ENCODE measurements at regions not wholly inside any gene's neighbourhood (a gene's known extent, or its start where the extent isn't known, plus 50 kb on each side); places are given as distances from the start of the nearest gene placed in this dataset.

GRCh38 chr9:87338088-87338989, 159.3 kb upstream of the DAPK1 start:
- Histone ChIP-seq H3K36me3 (no peaks in the 10 kb centered on the region), H3K9me3 (no peaks in the 10 kb centered on the region), H3K4me1 (peaks cover 0 to 14% (median 9%) of the 10 kb centered on the region in 6 donors), H3K27ac (no peak overlapping the region), H3K4me3 (no peak overlapping the region), H3K27me3 (replicated peaks in 1 of 7) (peaks cover 0 to 32% (median 0%) of the 10 kb centered on the region in 7 donors)
- WGBS, 5 donors = 60 to 77% (median 74%) methylated on average over 13 of the region's 13 CpGs
- no peak for DNase-seq
- intact Hi-C loops (cut with DNase I; ENCODE audit: low total_unique reads) = loop anchor here (5.0 kb wide), 1 partner anchor 324 kb away; no protein-coding TSS in a partner anchor
- TF ChIP-seq CTCF (IDR thresholded peaks at IDR 0.05 in 8 of 11, conservative IDR thresholded peaks at IDR 0.05 in 3 of 11) (no peak), POLR2A (IDR thresholded peaks at IDR 0.05) (no peak), POLR2AphosphoS5 (IDR thresholded peaks at IDR 0.05) (no peak)

GRCh38 chr9:87340391-87340790, 157.3 kb upstream of the DAPK1 start:
- Histone ChIP-seq H3K4me1 (peaks cover 0 to 14% (median 9%) of the 10 kb centered on the region in 6 donors), H3K27ac (no peak overlapping the region), H3K27me3 (replicated peaks in 1 of 7) (peaks cover 0 to 32% (median 0%) of the 10 kb centered on the region in 7 donors), H3K36me3 (no peaks in the 10 kb centered on the region), H3K9me3 (no peaks in the 10 kb centered on the region), H3K4me3 (no peak overlapping the region)
- 75 to 94% (median 81%) methylated on average over 4 of the region's 4 CpGs for WGBS, 5 donors
- intact Hi-C loops (cut with DNase I; ENCODE audit: low total_unique reads) = no loop called here
- TF ChIP-seq CTCF (IDR thresholded peaks at IDR 0.05 in 8 of 11, conservative IDR thresholded peaks at IDR 0.05 in 3 of 11) (no peak), POLR2AphosphoS5 (IDR thresholded peaks at IDR 0.05) (no peak), POLR2A (IDR thresholded peaks at IDR 0.05) (no peak)
- DNase-seq = no peak

GRCh38 chr9:87342743-87343142, 154.9 kb upstream of the DAPK1 start:
- Histone ChIP-seq H3K36me3 (no peaks in the 10 kb centered on the region), H3K4me1 (peaks cover 0 to 1% (median 0%) of the 10 kb centered on the region in 6 donors), H3K9me3 (no peaks in the 10 kb centered on the region), H3K27me3 (replicated peaks in 1 of 7) (peaks cover 0 to 14% (median 0%) of the 10 kb centered on the region in 7 donors), H3K4me3 (no peak overlapping the region), H3K27ac (no peak overlapping the region)
- intact Hi-C loops (cut with DNase I; ENCODE audit: low total_unique reads) = no loop called here
- TF ChIP-seq POLR2A (IDR thresholded peaks at IDR 0.05) (no peak), CTCF (IDR thresholded peaks at IDR 0.05 in 8 of 11, conservative IDR thresholded peaks at IDR 0.05 in 3 of 11) (no peak), POLR2AphosphoS5 (IDR thresholded peaks at IDR 0.05) (peak in 1 of 3 donors; percentile 21)
- 53 to 74% (median 62%) methylated on average over 7 of the region's 7 CpGs for WGBS, 5 donors
- no peak for DNase-seq

GRCh38 chr9:87343816-87344430, 153.7 kb upstream of the DAPK1 start:
- Histone ChIP-seq H3K36me3 (no peaks in the 10 kb centered on the region), H3K27ac (no peak overlapping the region), H3K4me3 (no peak overlapping the region), H3K4me1 (no peaks in the 10 kb centered on the region), H3K27me3 (replicated peaks in 1 of 7) (peaks cover 0 to 3% (median 0%) of the 10 kb centered on the region in 7 donors), H3K9me3 (peaks cover 0 to under 1% (median 0%) of the 10 kb centered on the region in 8 donors)
- TF ChIP-seq POLR2AphosphoS5 (IDR thresholded peaks at IDR 0.05) (no peak), CTCF (IDR thresholded peaks at IDR 0.05 in 8 of 11, conservative IDR thresholded peaks at IDR 0.05 in 3 of 11) (no peak), POLR2A (IDR thresholded peaks at IDR 0.05) (no peak)
- no peak for DNase-seq
- intact Hi-C loops (cut with DNase I; ENCODE audit: low total_unique reads) = no loop called here
- WGBS, 5 donors = 71 to 88% (median 81%) methylated on average over 5 of the region's 5 CpGs
